OCI-LY7 (cell line): ENCODE measurements at regions not wholly inside any gene's neighbourhood (a gene's known extent, or its start where the extent isn't known, plus 50 kb on each side); places are given as distances from the start of the nearest gene placed in this dataset.

Experiments used
- EZH2phosphoT487 ChIP-seq: fragments of 200-600 bp; sonication (generic); IDR thresholded peaks from 2 replicates; pipeline ENCODE4 v1.6.1; 2018; ENCODE audit warnings: low read depth, borderline replicate concordance, mild to moderate bottlenecking, mixed run types, antibody characterized with exemption, low read length, moderate library complexity, mixed read lengths
- TF ChIP-seq, protein P1 (sequence below): fragments of 200-600 bp; sonication (generic); conservative IDR thresholded peaks from 2 replicates; pipeline ENCODE4 v1.5.1; 2014; ENCODE audit warnings: mild to moderate bottlenecking, antibody characterized with exemption, low read length, moderate library complexity, mixed read lengths

DNA sequence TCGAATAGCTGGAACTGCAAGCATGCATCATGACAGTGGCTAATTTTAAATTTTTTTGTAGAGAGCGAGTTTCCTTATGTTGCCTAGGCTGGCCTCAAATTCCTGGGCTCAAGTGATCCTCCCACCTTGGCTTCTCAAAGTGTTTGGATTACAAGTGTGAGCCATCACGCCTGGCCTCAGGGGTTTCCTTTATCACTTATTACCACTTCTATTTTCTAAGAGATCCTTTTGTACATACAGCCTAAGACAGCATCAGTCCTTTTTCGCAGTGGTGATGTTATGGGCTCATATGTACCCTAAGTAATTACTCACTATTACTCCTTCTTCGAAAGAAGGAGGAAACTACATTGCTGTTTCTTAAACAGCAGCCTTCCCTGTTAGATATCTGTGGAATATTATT is 54.1 kb upstream of the CDKN2AIP start:
- TF ChIP-seq, protein P1, sequence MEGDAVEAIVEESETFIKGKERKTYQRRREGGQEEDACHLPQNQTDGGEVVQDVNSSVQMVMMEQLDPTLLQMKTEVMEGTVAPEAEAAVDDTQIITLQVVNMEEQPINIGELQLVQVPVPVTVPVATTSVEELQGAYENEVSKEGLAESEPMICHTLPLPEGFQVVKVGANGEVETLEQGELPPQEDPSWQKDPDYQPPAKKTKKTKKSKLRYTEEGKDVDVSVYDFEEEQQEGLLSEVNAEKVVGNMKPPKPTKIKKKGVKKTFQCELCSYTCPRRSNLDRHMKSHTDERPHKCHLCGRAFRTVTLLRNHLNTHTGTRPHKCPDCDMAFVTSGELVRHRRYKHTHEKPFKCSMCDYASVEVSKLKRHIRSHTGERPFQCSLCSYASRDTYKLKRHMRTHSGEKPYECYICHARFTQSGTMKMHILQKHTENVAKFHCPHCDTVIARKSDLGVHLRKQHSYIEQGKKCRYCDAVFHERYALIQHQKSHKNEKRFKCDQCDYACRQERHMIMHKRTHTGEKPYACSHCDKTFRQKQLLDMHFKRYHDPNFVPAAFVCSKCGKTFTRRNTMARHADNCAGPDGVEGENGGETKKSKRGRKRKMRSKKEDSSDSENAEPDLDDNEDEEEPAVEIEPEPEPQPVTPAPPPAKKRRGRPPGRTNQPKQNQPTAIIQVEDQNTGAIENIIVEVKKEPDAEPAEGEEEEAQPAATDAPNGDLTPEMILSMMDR, result no peak
- no peak for TF ChIP-seq EZH2phosphoT487
